Sigmoid colon (tissue), 4 donors: ENCODE measurements at regions not wholly inside any gene's neighbourhood (a gene's known extent, or its start where the extent isn't known, plus 50 kb on each side); places are given as distances from the start of the nearest gene placed in this dataset.

Source experiments
- EP300 ChIP-seq, 4 donors: sonication (generic); formaldehyde crosslinking; IDR thresholded peaks; one replicate each; pipeline ENCODE4 v1.6.1; 2017; ENCODE audit warnings: antibody characterized with exemption in 4 of 4
- POLR2A ChIP-seq, 2 donors: fragments of 450-650 bp; IDR thresholded peaks; one replicate each; pipeline ENCODE4 v1.6.1; 2016; ENCODE audit warnings: antibody characterized with exemption in 2 of 2, mild to moderate bottlenecking in 2 of 2, moderate library complexity in 2 of 2
- POLR2AphosphoS5 ChIP-seq, 4 donors: sonication (generic); formaldehyde crosslinking; IDR thresholded peaks; one replicate each; pipeline ENCODE4 v1.6.1; 2017; ENCODE audit warnings: antibody characterized with exemption in 4 of 4
- TF ChIP-seq, protein P1 (sequence below), 4 experiments: fragments of 450-650 bp in 3 of 4; fragments of 200-600 bp in 1 of 4; IDR thresholded peaks; one replicate each; pipeline ENCODE4 v1.5.1; 2016 to 2019; ENCODE audit warnings: antibody characterized with exemption in 4 of 4, mild to moderate bottlenecking in 3 of 4, moderate library complexity in 2 of 4

DNA sequence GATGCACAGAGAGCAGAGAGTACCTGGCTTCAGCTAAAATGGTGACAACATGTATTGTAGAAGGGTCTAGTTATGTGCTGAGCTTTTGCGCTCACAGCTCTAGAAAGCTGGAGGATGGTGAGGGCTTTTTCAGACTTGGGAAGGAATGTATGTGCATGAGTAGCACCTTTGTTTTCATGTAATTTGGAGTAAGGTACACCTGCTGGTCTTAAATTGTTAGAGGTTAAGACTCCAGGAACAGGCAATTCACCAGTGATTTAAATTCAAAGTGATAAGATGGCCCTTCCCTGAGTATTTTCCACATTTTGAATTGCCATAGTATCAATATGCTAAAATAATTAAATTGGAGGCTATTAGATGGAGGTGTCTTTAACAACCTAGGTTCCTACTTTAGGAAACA is 436.4 kb upstream of the GOLIM4 start:
- TF ChIP-seq, protein P1, sequence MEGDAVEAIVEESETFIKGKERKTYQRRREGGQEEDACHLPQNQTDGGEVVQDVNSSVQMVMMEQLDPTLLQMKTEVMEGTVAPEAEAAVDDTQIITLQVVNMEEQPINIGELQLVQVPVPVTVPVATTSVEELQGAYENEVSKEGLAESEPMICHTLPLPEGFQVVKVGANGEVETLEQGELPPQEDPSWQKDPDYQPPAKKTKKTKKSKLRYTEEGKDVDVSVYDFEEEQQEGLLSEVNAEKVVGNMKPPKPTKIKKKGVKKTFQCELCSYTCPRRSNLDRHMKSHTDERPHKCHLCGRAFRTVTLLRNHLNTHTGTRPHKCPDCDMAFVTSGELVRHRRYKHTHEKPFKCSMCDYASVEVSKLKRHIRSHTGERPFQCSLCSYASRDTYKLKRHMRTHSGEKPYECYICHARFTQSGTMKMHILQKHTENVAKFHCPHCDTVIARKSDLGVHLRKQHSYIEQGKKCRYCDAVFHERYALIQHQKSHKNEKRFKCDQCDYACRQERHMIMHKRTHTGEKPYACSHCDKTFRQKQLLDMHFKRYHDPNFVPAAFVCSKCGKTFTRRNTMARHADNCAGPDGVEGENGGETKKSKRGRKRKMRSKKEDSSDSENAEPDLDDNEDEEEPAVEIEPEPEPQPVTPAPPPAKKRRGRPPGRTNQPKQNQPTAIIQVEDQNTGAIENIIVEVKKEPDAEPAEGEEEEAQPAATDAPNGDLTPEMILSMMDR (IDR thresholded peaks at IDR 0.05) = no peak
- TF ChIP-seq POLR2A (IDR thresholded peaks at IDR 0.05) = no peak
- no peak for TF ChIP-seq POLR2AphosphoS5 (IDR thresholded peaks at IDR 0.05)
- no peak for TF ChIP-seq EP300 (IDR thresholded peaks at IDR 0.05)
